GF-D8 (cell line): ENCODE measurements at regions not wholly inside any gene's neighbourhood (a gene's known extent, or its start where the extent isn't known, plus 50 kb on each side); places are given as distances from the start of the nearest gene placed in this dataset.
"Not testable (repeated sequence)": the region's sequence is repeated elsewhere in the genome, so short reads cannot be mapped to it uniquely, and the experiment has no call there.

ENCODE experiments used
- DNase-seq: peaks from one replicate; lab custom pipeline; 2025; lab: John Stamatoyannopoulos, UW

- no peak for DNase-seq
Measured at GRCh38 chr10:21405981-21406380, 119.5 kb downstream of the SKIDA1 start.

GRCh38 chr10:21403256-21404015, 122.0 kb downstream of the SKIDA1 start:
- no peak for DNase-seq

- DNase-seq: no peak
Measured at GRCh38 chr10:21402606-21403083, 122.8 kb downstream of the SKIDA1 start.

GRCh38 chr10:21401196-21401595, 124.3 kb downstream of the SKIDA1 start:
- DNase-seq: no peak

GRCh38 chr10:21399392-21400035, 126.0 kb downstream of the SKIDA1 start:
- DNase-seq: no peak

- DNase-seq: no peak
Measured at GRCh38 chr10:21398563-21399231, 126.8 kb downstream of the SKIDA1 start.

- no peak for DNase-seq
Measured at GRCh38 chr10:21396889-21397288, 128.6 kb downstream of the SKIDA1 start.

GRCh38 chr10:21393931-21394330, 131.6 kb downstream of the SKIDA1 start:
- no peak for DNase-seq

GRCh38 chr10:21388589-21388988, 136.9 kb downstream of the SKIDA1 start:
- no peak for DNase-seq

GRCh38 chr10:21387868-21388267, 137.6 kb downstream of the SKIDA1 start:
- no peak for DNase-seq

- no peak for DNase-seq
Measured at GRCh38 chr10:21385996-21386585, 139.4 kb downstream of the SKIDA1 start.

- no peak for DNase-seq
Measured at GRCh38 chr10:21385536-21385935, 139.9 kb downstream of the SKIDA1 start.

- DNase-seq: no peak
Measured at GRCh38 chr10:21379143-21379542, 146.3 kb downstream of the SKIDA1 start.

GRCh38 chr10:21375274-21375673, 150.2 kb downstream of the SKIDA1 start:
- DNase-seq: not testable (repeated sequence)

GRCh38 chr10:21373881-21374280, 151.6 kb downstream of the SKIDA1 start:
- DNase-seq: not testable (repeated sequence)

- no peak for DNase-seq
Measured at GRCh38 chr10:21372651-21373410, 152.7 kb downstream of the SKIDA1 start.

GRCh38 chr10:21369697-21370096, 155.8 kb downstream of the SKIDA1 start:
- DNase-seq: no peak

- DNase-seq: no peak
Measured at GRCh38 chr10:21368728-21369425, 156.6 kb downstream of the SKIDA1 start.

GRCh38 chr10:21368022-21368582, 157.4 kb downstream of the SKIDA1 start:
- DNase-seq: no peak

- DNase-seq: not testable (repeated sequence)
Measured at GRCh38 chr10:21366108-21366507, 159.4 kb downstream of the SKIDA1 start.
